GM11168 (cell line): ENCODE measurements at regions not wholly inside any gene's neighbourhood (a gene's known extent, or its start where the extent isn't known, plus 50 kb on each side); places are given as distances from the start of the nearest gene placed in this dataset.

ENCODE experiments used
- in situ Hi-C: fragments of 300-500 bp; cut with MboI; formaldehyde crosslinking; loops from one replicate; pipeline ENCODE4 v1.12.0; 2022; ENCODE audit warnings: low sequenced_read_pairs; ENCODE audit not compliant: unreplicated experiment

DNA sequence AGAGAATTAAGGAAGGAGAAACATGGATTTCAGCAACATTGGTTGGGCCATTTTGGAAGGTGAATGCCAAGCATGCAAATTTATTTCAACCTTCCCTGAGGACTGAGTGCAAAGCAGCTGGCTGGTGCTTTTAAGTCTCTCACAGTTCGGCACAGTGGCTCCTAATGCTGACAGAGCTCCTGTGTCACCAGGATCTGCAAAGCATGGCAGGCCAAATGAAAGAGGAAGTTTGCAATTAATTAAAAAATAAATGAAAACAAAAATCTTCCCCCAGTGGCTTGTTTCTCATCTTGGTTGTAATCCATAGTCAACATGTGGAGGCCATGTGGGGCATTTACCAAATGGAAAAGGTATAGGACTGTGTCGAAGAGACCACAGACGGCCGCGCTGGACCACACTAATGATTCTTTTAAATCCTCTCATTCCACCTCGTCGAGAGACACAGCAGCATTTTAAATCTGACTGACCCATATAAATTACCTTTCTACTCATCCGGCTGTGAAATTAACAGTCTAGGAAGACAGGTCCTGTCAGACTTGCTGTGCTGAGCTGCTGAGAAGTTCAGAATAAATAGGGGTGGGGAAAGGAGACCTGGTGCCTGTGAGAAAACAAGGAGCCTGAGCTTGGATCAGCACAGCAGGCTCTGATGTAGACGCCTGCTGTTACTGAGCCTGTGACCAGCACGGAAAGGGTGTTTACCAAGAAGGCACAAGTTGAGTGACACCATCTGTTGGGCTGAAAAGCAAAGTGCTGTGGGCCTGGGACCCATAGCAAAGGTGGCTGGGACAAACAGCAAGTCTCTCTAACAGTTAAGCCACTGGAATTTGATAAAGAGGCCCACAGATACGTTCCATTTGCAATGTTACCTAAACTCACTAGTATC, 136.0 kb upstream of the COL1A2 start:
- in situ Hi-C loops: loop anchor here (25.0 kb wide), 1 partner anchor 371 kb away; the partner anchor contains the start of gene TFPI2

- in situ Hi-C loops: loop anchor here (25.0 kb wide), 1 partner anchor 374 kb away; the partner anchor contains the start of gene TFPI2
Observed at GRCh38 chr7:94261067-94261466, 133.6 kb upstream of the COL1A2 start.

GRCh38 chr7:94264756-94265155, 129.9 kb upstream of the COL1A2 start:
- in situ Hi-C loops: loop anchor here (25.0 kb wide), 1 partner anchor 377 kb away; the partner anchor contains the start of gene TFPI2

DNA sequence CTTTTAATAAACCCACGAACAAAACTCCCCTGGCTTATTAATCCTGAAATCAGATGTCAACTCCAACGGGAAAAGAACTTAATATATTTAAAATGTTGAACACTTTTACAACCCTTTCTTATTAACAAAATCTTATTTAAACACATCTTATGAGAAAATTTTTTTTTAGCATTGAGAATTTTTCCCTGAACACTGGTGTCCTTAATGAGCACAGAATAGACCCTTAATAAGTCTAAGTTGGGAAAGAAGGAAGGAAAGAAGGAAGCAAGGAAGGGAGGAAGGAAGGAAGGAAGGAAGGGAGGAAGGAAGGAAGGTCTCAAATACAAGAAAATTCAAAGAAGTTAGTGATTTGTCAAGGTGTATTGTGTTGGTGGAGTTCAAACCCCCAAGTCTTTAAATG, 129.2 kb upstream of the COL1A2 start:
- in situ Hi-C loops: loop anchor here (25.0 kb wide), 1 partner anchor 378 kb away; the partner anchor contains the start of gene TFPI2

DNA sequence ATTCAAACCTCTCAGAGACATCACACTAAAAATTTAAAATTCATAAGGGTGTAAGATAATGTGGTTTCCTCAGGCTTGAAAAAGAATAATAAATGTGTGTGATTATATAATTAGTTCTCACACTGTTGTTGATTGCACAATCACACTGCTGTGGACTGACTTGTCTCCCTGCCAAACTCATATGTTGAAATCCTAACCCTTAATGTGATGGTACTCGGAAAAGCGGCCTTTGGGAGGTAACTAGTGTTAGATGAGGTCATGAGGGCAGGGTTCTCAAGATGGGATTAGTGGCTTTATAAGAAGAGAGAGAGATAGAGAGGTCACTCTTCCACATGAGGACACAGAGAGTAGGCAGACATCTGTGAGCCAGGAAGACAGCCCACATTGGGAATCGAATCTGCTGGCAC, 128.5 kb upstream of the COL1A2 start:
- in situ Hi-C loops: loop anchor here (25.0 kb wide), 1 partner anchor 379 kb away; the partner anchor contains the start of gene TFPI2

GRCh38 chr7:94270772-94271171, 123.9 kb upstream of the COL1A2 start:
- in situ Hi-C loops: loop anchor here (25.0 kb wide), 1 partner anchor 383 kb away; the partner anchor contains the start of gene TFPI2

- in situ Hi-C loops: loop anchor here (25.0 kb wide), 1 partner anchor 386 kb away; the partner anchor contains the start of gene TFPI2
Observed at GRCh38 chr7:94272821-94273583, 121.7 kb upstream of the COL1A2 start.

DNA sequence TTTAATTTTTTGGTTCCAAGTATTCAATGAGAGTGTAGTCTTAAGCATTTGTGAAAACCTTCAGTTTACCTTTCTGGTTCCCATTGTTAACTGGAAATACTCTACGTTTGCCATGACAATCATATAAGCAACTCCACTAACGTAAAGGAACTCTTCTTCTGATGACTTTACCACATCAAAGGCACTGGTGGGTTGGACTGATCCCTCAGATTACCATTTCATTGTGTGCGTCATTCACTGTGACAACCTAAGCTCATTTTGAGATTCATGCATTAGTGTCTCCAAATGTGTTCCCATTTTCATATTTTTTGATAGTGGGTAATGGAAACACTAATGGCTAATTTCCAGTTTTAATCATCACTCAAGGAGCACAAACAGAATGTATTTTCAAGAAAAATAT, 119.9 kb upstream of the COL1A2 start:
- in situ Hi-C loops: loop anchor here (25.0 kb wide), 1 partner anchor 388 kb away; the partner anchor contains the start of gene TFPI2

GRCh38 chr7:94276027-94276426, 118.7 kb upstream of the COL1A2 start:
- in situ Hi-C loops: no loop called here

DNA sequence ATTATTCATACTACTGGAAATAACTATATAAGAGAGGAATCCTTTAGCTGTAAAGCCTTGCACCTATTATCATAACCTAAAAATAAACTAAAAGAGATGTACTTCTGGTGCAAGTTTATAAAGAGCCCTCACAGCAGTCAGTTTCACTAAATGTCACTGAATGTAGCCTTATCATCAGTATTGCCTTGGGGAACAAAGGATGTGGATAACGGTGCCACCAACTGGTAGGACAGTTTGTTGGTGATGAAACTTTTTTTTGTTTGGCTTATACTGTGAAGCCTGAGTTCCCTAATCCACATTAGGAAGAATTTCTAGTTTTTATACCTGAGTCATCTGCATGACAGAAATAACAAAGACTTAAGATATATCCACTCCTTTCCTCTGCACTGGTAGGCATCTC, 117.9 kb upstream of the COL1A2 start:
- in situ Hi-C loops: no loop called here

DNA sequence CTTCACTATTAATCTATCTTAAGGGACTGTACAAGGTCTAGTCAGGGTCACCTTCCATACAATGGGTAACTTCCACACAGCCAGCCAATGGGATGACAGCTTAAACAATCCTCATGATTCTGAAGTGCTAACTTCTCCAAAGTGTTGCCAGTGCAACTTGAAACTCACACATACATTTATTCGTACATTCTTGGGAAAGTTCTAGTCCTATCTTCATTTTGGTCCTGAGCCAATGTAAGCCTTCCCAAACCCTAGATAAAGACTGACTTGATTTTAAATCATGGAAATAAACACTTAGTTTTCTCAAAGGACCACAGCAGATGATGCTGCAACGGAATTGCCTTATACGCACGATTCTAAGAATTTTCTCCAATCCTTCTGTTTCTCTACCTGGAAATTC, 117.5 kb upstream of the COL1A2 start:
- in situ Hi-C loops: no loop called here

DNA sequence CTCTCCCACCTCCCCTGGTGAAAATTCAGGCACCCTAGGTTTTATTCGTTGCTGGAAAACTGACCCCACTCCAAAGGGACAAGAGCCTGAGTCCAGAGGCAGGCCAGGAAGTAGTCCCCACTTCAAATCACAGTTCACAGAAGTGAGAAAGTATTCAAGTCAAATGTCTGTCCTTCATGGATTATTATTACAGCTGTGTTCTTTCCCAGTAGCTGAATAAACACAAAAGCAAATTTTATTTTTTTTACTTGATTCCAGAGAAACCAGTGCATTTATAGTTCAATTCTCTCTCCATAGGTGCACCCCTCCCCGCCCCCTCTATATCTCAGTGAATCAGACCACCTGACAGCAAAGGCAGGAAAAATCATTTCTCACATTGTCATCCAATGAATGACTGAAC, 113.8 kb upstream of the COL1A2 start:
- in situ Hi-C loops: no loop called here

GRCh38 chr7:94284104-94284503, 110.6 kb upstream of the COL1A2 start:
- in situ Hi-C loops: no loop called here

- in situ Hi-C loops: no loop called here
Observed at GRCh38 chr7:94286111-94286510, 108.6 kb upstream of the COL1A2 start.

DNA sequence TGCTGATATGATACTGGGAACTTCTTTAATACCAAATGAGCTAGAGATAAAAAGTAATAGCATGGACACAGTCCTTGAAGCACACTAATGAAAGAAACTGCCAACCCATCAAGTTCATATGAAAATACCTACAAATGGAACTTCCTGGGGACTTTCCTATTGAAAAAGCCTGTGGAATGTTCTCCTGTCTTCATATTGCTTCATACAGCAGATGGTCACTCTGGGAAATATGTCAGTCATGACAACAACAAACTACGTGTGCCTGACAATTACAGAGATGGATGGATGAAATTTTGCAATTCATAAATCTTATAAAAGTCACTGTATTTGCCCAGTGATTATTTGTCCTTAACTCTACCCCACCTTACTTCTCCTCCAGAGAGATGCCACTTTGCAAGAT, 106.6 kb upstream of the COL1A2 start:
- in situ Hi-C loops: no loop called here

DNA sequence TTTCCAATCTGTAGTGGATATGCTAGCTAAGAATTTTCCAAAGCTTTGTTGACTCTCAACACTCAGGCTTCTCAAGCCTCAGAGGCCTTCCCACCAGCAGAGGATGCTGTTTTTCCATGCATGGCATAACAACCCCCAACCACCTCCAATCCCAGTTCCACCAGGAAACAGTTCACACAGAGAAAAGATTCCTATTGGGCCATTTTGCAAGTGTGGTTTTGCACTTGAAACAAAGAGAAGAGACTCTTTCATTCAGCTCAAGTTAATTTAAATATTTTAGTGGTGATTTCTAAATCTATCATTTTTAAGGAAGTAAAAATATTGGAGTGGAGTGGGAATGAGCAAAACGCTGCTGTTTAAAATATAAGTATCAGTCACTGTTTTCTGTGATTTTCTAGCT, 105.6 kb upstream of the COL1A2 start:
- in situ Hi-C loops: no loop called here

GRCh38 chr7:94294471-94295131, 100.1 kb upstream of the COL1A2 start:
- in situ Hi-C loops: loop anchor here (10.0 kb wide), 1 partner anchor 120 kb away; no protein-coding TSS in a partner anchor

GRCh38 chr7:94295850-94296249, 98.8 kb upstream of the COL1A2 start:
- in situ Hi-C loops: loop anchor here (10.0 kb wide), 1 partner anchor 119 kb away; no protein-coding TSS in a partner anchor

DNA sequence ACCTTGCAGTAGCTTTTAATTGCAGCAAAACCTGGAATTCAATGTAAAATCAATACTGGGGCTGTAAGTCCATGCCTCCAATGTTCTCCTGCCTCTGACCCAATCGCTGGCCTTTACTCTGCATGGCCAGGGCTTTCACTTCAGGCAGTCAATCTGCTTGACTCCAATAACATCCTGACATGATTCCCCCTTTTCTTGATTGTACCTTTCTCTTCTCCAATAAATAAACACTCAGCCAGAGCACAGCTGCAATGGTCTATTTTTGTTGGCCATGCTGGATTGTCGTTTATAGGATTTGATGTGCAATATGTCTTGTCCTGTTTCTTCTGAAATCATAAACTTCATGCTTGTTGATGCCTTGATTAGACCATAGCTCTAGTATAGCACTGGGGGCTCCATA, 97.8 kb upstream of the COL1A2 start:
- in situ Hi-C loops: loop anchor here (10.0 kb wide), 1 partner anchor 118 kb away; no protein-coding TSS in a partner anchor

DNA sequence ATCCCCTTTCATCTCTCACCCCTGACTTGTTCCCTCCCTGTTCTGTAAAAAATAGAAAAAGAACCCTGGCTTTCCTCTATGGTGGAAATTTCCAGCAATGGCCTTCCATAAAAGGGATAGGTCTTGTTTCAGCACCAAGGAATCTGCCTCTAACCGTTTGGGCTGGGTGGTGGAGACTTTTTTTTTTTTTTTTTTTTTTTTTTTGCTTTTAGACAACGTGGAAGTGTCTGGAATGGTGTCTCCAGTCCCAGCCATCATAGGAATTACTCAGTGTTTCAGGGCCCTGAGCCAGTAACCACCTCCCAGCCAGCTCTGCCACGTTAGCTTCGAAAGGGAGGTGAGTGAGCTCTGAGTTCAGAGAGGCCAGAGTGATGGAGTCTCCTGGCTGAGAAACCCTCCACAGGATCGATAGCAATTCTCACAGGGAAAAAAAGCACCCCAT, 97.3 kb upstream of the COL1A2 start:
- in situ Hi-C loops: loop anchor here (10.0 kb wide), 1 partner anchor 117 kb away; no protein-coding TSS in a partner anchor
